ENCODE measurements at regions not wholly inside any gene's neighbourhood (a gene's known extent, or its start where the extent isn't known, plus 50 kb on each side); places are given as distances from the start of the nearest gene placed in this dataset.

- DNase-seq (ENCODE audit: low spot score) = no peak
These were observed 370.7 kb upstream of the C1orf174 start for GRCh38 chr1:4270651-4271337.

DNA sequence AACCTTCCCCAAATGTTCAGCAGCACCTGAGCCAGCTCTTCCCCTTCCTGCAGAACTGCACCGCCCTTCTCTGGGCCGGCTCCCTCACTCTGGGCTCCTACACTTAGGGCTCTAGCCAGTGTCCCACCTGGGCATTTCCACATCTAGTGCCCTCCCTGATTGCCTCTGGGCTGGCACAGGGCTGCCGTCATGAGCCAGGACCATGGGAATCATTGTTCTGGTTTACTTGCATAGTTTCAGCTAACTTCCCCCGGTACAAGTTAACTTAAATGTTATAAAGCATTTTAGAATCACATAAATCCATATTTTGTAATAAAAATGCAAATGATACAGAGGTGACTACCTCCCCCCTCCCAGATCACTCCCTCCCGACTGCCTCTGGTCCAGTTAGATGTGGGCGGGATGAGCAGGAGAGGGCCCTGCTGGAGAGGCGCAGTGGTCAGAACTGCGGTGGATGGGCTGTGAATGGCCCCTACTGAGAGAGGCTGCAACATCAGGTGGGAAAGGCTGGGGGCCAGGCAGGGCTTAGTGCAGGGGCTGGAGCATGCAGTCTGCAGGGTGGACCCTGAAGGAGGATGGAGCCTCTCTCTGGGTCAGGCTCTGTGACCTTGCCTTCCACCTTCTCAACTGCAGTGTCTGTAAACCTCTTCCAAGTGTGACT is 371.4 kb upstream of the C1orf174 start:
- DNase-seq (ENCODE audit: low spot score) = no peak

DNA sequence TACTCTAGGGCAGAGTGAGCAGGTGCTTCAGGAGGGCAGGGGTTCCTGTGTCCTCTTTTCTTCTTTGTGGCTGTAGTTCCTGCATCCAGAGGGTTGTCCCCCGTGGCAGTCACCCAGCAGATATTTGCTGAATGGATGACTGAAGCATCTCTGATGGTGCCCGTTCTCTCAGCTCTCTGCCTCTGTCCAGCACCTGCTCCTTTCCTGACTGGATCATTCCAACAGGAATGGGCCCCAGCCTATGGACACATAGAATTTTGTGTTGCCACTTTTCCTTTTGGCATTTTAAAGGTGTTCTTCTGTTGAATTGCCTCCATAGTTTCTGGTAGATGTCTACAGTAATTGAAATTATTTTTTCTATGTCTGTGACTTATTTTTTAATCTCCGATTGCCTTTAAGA is 372.5 kb upstream of the C1orf174 start:
- no peak for DNase-seq (ENCODE audit: low spot score)

DNA sequence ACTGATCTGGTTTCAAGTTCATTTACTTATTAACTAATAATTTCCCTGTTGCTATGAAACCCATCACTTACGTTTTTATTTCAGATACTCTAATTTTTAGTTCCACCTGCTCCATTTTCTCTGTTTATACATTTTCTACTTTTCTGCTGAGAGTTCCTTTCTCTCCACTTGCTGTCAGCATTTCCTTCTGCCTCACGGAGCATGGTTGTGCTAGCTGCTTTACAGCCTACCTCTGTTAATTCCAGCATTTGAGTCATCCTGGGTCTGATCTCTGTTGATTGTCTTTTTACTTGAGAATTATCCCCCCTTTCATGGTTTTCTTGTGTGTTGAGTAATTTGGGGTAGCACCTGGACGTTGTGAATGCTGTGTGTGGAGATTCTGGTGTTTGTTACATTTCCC is 373.2 kb upstream of the C1orf174 start:
- no peak for DNase-seq (ENCODE audit: low spot score)

GRCh38 chr1:4273747-4274146 is 373.7 kb upstream of the C1orf174 start:
- no peak for DNase-seq (ENCODE audit: low spot score)

DNA sequence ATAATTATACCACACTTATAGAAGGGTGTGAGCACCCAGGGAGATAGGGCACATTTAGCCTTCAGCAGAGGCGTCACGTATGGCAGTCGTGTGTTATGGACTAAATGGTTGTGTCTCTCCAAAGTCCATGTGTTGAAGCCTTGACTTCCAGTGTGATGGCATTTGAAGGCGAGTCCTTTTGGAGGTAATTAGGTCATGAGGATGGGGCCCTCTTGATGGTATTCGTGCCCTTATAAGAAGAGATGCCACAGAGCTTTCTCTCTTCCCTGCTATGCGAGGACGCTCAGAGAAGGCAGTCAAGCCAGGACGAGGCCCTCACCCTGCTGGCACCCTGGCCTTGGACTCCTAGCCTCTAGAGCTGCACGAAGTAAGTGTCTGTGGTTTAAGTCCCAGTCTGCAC is 375.0 kb upstream of the C1orf174 start:
- no peak for DNase-seq (ENCODE audit: low spot score)

DNA sequence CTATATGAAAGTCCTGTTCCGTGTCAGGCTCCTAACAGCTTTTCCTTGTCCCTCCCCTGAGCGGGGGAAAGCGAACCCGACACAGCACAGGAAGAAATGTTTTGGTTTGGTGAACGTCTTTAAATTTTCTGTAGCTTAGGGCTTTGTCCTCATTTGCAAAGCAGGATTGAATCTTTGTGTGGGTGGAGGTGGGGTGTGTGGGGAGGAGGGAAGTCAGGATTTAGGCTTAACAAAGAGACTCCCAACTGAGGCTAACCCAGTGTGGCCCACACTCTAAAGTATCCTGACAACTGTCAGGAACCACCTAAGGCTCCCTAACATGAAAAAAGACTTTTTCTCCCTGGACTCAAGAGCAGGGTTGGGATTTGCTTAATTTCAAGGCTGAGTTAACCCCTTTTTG is 376.2 kb upstream of the C1orf174 start:
- DNase-seq (ENCODE audit: low spot score) = no peak

DNA sequence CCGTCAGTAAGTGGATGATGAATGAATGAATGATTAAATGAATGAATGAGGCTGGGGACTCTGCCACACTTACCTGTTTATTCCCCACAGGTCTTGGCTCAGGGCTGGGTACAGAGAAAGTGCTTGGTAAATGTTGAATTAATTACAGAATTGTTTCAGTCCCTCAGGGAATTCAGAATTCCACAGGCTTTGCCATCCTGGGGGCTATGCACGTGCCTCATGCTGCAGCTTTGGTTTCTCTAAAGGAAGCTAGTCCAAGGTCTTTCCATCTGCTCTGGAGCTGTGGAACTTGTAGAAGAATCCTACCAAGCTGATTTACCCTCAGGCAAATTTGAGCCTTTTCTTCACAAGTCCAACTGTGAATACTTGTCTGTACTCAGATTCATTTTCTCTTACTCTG is 376.8 kb upstream of the AJAP1 start:
- DNase-seq (ENCODE audit: low spot score) = no peak

- no peak for DNase-seq (ENCODE audit: low spot score)
These were observed 369.4 kb upstream of the AJAP1 start for GRCh38 chr1:4284976-4285375.

- DNase-seq (ENCODE audit: low spot score) = no peak
These were observed 361.5 kb upstream of the AJAP1 start for GRCh38 chr1:4292861-4293260.

- DNase-seq (ENCODE audit: low spot score) = no peak
These were observed 355.9 kb upstream of the AJAP1 start for GRCh38 chr1:4298361-4299083.

DNA sequence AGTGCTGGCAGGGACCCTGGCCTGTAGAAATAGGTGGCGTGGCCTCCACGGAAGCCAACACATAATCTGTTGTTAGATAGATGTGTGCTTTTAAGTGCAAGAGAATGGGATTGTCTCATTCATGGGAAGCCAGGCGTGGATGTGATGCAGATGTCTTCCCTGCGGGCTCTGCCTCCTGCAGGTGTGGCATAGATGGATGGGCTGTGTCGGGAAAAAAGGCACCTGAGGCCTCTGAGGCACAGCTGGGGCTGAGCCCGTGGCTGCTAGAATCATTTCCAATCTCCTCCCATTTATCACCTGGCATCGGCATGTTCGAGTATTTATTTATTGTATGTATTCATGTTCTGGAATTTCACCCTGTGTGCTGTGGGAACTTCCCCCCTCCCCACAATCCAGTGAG is 353.4 kb upstream of the AJAP1 start:
- DNase-seq (ENCODE audit: low spot score) = no peak

DNA sequence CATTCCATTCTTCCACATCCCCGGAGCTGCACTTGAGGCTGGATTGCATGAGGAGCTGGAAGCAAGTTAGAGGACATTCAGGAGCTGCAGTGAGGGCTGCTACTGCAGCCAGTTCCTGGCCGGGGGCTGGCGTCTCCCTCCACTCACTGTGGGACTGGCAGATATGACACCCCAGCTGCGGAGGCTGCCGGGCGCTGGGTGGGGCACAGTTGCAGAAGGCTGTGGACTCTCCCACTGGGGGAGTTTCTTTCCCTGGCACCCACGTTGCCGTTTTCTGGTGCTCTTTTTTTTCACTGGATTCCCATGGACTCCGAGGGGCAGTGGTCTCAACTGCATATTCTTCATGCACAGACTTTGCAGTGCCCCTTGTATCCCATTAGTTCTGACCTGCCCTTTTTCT is 351.1 kb upstream of the AJAP1 start:
- DNase-seq (ENCODE audit: low spot score) = no peak

GRCh38 chr1:4305526-4306301 is 348.7 kb upstream of the AJAP1 start:
- no peak for DNase-seq (ENCODE audit: low spot score)

- DNase-seq (ENCODE audit: low spot score) = no peak
These were observed 347.6 kb upstream of the AJAP1 start for GRCh38 chr1:4306559-4307467.

- DNase-seq (ENCODE audit: low spot score) = no peak
These were observed 347.0 kb upstream of the AJAP1 start for GRCh38 chr1:4307468-4307845.

- no peak for DNase-seq (ENCODE audit: low spot score)
These were observed 346.4 kb upstream of the AJAP1 start for GRCh38 chr1:4307911-4308545.

DNA sequence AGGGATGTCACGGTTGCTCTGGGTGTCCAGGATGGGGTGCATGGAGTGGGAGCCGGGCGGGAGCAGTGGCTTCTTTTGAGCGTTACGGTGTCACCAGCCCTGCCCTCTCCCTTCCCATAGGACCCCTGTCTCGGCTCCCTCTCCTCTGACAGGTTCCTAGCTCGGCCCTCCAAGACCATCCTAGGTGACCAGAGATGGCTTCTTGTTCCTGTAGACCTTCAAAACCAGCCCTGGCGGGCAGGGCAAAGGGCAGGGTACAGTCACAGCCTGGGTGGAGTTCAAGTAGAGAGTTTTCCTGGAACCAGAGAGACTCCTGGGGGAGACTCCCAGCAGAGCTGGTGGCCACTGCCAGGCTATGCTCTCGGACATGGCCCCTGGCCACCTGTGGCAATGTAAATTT is 345.6 kb upstream of the AJAP1 start:
- DNase-seq (ENCODE audit: low spot score) = no peak

- no peak for DNase-seq (ENCODE audit: low spot score)
These were observed 344.6 kb upstream of the AJAP1 start for GRCh38 chr1:4309676-4310320.

DNA sequence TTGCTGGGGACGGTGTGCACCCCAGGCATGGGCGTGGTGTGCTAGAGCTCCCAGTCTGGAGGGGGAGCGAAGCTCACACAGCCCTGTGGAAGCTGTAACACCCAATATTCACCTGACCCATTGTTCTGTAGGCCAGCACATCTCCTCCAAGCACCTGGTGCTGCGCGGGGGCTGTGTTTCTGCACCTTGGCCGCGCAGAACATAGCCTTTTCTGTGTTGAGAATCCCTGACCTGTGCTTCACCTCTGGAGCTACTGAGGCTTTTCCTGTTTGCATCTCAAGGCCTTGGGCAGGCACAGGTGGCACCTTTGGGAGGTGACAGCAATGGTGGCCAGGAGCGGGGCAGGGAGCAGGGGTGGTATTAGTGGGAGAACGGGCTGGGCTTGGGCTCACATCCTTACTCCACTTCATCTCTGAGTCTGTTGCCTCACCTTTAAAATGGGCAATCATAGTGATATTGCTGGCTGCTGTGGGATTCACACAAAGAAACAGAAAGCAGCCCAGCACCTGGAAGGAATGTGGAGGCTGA is 343.9 kb upstream of the AJAP1 start:
- no peak for DNase-seq (ENCODE audit: low spot score)

All from H4 (cell line).